Endodermal cell (in vitro differentiated cells): ENCODE measurements at regions not wholly inside any gene's neighbourhood (a gene's known extent, or its start where the extent isn't known, plus 50 kb on each side); places are given as distances from the start of the nearest gene placed in this dataset.
"Not testable (repeated sequence)": the region's sequence is repeated elsewhere in the genome, so short reads cannot be mapped to it uniquely, and the experiment has no call there.

Source experiments
- DNase-seq: peaks from one replicate; pipeline ENCODE4 v3.0.0-alpha.2; 2017
- H3K27ac ChIP-seq: 2 replicates; pipeline ENCODE4 v1.5.1; 2013; ENCODE audit warnings: mild to moderate bottlenecking, low read depth, low read length, moderate library complexity
- H3K27me3 ChIP-seq: 2 replicates; pipeline ENCODE4 v1.6.1; 2013; ENCODE audit warnings: mild to moderate bottlenecking, low read length, moderate library complexity; ENCODE audit not compliant: insufficient read depth, control insufficient read depth, poor library complexity, severe bottlenecking
- H3K36me3 ChIP-seq: 2 replicates; pipeline ENCODE4 v1.7.0; 2013; ENCODE audit warnings: mild to moderate bottlenecking, low read length, moderate library complexity; ENCODE audit not compliant: control insufficient read depth, insufficient read depth
- H3K4me1 ChIP-seq: one replicate; pipeline ENCODE4 v1.7.0; 2013; ENCODE audit warnings: low read length; ENCODE audit not compliant: control insufficient read depth, insufficient read depth
- H3K4me3 ChIP-seq: 2 replicates; pipeline ENCODE4 v1.5.1; 2013; ENCODE audit warnings: mild to moderate bottlenecking, low read length, moderate library complexity
- H3K9ac ChIP-seq: 2 replicates; pipeline ENCODE4 v1.6.1; 2013; ENCODE audit warnings: mild to moderate bottlenecking, low read length, moderate library complexity; ENCODE audit not compliant: poor library complexity, severe bottlenecking; ENCODE audit errors: extremely low read depth
- H3K9me3 ChIP-seq: 2 replicates; pipeline ENCODE4 v1.6.1; 2013; ENCODE audit warnings: mild to moderate bottlenecking, low read length, moderate library complexity; ENCODE audit not compliant: control insufficient read depth
- H3K27ac Mint-ChIP-seq: 2 replicates; pipeline ENCODE4 v1.8.0; 2020; ENCODE audit warnings: mixed read lengths
- H3K27me3 Mint-ChIP-seq: 2 replicates; pipeline ENCODE4 v1.8.0; 2021; ENCODE audit warnings: mild to moderate bottlenecking, mixed read lengths; ENCODE audit not compliant: insufficient read depth
- H3K36me3 Mint-ChIP-seq: 2 replicates; pipeline ENCODE4 v1.8.0; 2020; ENCODE audit warnings: low read depth, mixed read lengths
- H3K4me1 Mint-ChIP-seq: 2 replicates; pipeline ENCODE4 v1.8.0; 2020; ENCODE audit warnings: mixed read lengths
- H3K4me3 Mint-ChIP-seq: 2 replicates; pipeline ENCODE4 v1.8.0; 2020; ENCODE audit warnings: mild to moderate bottlenecking, moderate library complexity, mixed read lengths
- H3K9me3 Mint-ChIP-seq: 2 replicates; pipeline ENCODE4 v1.8.0; 2020; ENCODE audit warnings: mild to moderate bottlenecking, mixed read lengths
- WGBS, 2 experiments: methylation state at CpG; one replicate each; pipeline versions ENCODE4 v1.1.5 to v1.1.7; 2013; ENCODE audit warnings: missing lambda C conversion rate in 2 of 2, mixed read lengths in 1 of 2; ENCODE audit not compliant: insufficient coverage in 1 of 2, insufficient read length in 1 of 2; 5-methylcytosine and 5-hydroxymethylcytosine counted together

DNA sequence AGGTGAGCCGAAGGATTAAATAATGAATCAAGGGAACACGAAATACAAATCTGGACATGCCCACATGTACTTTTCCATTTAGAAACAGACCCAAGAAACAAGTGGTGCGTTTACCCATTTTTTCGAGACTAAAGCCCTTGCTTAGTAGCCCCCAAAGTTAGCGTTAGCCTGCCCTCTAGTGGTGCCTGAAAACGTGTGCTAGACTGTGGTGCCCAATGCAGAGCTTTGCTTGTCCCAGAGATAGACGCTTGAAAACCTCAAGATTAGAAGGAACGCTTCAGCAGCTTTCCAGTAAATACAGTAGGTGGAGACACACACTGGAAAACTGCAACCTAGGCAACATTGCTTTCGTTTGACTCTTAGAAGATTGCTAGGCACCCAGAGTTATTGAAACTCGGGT lies 197.0 kb downstream of the TP53TG3F start:
- not testable (repeated sequence) for H3K4me3 Mint-ChIP-seq, H3K4me3 ChIP-seq, DNase-seq, H3K36me3 ChIP-seq, H3K27ac Mint-ChIP-seq, H3K9me3 Mint-ChIP-seq, H3K4me1 ChIP-seq, H3K36me3 Mint-ChIP-seq, H3K27me3 ChIP-seq, H3K27me3 Mint-ChIP-seq, H3K9ac ChIP-seq, H3K9me3 ChIP-seq, H3K27ac ChIP-seq, H3K4me1 Mint-ChIP-seq
- no CpG with 5 or more reads among the region's 10 CpGs for WGBS, 2 experiments

DNA sequence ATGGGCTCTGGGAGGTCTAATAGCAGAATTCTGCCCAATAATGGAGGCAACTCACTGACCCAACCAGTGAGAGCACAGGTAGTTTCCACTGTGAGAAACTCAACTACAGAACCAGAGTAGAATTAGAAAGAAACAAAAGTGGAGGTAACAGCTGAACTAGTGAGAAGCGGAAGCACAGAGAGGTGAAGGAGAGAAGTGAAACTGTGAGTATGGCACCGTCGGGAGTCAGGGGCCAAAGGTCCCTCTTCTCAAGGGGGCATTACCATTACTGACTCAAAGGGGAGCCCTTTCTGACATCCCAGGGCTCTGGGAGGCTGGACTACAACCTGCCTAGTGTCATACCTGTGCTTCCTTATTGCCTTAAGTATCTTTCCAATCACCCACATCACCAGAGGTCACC lies 198.3 kb downstream of the TP53TG3F start:
- H3K4me3 Mint-ChIP-seq, H3K27ac Mint-ChIP-seq, H3K4me1 ChIP-seq, H3K36me3 Mint-ChIP-seq, H3K27me3 Mint-ChIP-seq, H3K27me3 ChIP-seq, H3K27ac ChIP-seq, DNase-seq, H3K4me3 ChIP-seq, H3K9me3 Mint-ChIP-seq, H3K9ac ChIP-seq, H3K36me3 ChIP-seq, H3K9me3 ChIP-seq, H3K4me1 Mint-ChIP-seq: not testable (repeated sequence)
- no CpG with 5 or more reads among the region's 3 CpGs for WGBS, 2 experiments

DNA sequence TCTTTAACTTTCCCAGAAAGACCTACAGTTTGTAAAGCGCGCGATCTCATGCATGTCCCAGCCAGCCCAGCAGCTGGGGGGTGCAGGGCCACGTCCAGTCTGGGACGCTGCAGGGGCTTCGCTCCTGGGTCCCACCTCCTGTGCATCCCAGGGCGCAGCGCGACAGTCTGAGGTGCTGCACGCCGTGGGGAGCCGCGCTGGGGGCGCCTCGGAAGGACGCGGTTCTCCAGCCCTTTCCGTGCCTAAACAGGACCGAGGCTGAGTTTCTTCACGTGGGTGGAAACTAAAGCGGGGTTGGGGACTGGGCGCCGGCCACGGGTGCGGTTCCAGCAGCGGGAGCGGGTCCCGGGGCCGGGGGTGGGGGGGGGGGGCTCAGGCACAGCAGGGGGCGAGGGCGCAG lies 221.4 kb downstream of the TP53TG3F start:
- not testable (repeated sequence) for H3K4me1 ChIP-seq, H3K4me3 Mint-ChIP-seq, DNase-seq, H3K9me3 ChIP-seq, H3K27ac ChIP-seq, H3K9ac ChIP-seq, H3K27ac Mint-ChIP-seq, H3K27me3 ChIP-seq, H3K36me3 ChIP-seq, H3K27me3 Mint-ChIP-seq, H3K4me3 ChIP-seq, H3K4me1 Mint-ChIP-seq, H3K36me3 Mint-ChIP-seq
- 85% methylated on average over 22 of the region's 31 CpGs; no CpG with 5 or more reads in 1 of the 2 experiments for WGBS, 2 experiments
- H3K9me3 Mint-ChIP-seq: peaks cover 38% of the 10 kb centered on the region

DNA sequence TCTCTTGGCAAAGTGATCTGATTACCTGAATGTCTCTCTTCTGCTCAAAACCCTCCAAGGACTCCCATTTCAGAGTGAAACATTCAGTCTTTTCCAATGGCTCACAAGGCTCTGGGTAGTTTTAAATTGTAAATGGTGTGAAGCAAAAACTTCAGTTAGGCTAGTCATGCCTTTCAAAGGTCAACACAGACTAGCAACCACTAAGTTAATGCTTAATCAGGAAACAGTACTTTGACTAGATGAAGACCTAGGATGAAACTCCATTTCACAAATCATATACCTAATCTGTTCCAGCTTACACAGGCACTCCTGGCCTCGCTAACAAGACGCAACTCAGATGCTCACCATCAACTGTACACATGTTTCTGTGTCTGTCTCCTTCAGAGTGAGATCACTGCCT lies 240.9 kb downstream of the TP53TG3F start:
- not testable (repeated sequence) for H3K4me3 Mint-ChIP-seq, H3K4me1 Mint-ChIP-seq, DNase-seq, H3K36me3 Mint-ChIP-seq, H3K27ac Mint-ChIP-seq, H3K27ac ChIP-seq, H3K4me3 ChIP-seq, H3K4me1 ChIP-seq, H3K9ac ChIP-seq, H3K27me3 Mint-ChIP-seq, H3K36me3 ChIP-seq, H3K27me3 ChIP-seq, H3K9me3 ChIP-seq
- WGBS, 2 experiments: 55 to 90% methylated on average over 2 of the region's 2 CpGs
- peaks cover 35% of the 10 kb centered on the region for H3K9me3 Mint-ChIP-seq

DNA sequence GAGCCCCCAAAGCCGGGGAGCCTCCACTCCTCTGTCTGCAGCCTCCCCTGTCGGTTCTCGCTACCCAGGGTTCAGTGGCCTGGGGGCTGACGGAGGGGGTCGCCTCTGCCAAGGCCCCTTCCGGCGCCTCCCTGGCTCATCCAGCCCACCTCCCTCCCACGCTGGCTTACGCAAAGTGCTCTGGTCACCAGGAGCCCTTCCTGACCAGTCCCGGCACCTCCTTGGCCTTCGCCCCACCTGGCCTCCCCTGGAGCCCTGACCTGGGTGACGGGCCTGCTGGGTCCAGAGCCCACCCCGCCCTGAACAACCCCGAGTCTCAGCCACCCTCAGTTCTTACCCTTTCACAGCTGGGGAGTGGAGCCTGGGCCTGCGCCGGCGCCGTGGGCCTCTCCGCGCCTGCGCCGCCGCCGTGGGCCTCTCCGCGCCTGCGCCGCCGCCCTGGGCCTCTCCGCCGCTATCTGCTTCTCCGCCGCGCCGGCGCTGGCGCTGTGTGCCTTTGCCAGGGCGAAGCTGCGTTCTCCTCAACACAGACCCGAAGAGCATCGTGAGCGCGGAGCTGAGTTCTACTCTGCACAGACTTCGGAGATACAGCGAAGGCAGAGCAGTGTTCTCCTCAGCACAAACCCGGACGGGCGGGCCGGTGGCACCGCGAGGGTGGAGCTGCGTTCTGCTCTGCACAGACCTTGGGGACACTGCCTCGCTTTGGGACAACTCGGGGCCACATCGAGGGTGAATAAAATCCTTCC lies 247.6 kb downstream of the TP53TG3F start:
- not testable (repeated sequence) for H3K4me3 Mint-ChIP-seq, H3K27ac ChIP-seq, H3K4me1 Mint-ChIP-seq, H3K36me3 ChIP-seq, DNase-seq, H3K27me3 Mint-ChIP-seq, H3K36me3 Mint-ChIP-seq, H3K9ac ChIP-seq, H3K4me3 ChIP-seq, H3K9me3 ChIP-seq, H3K4me1 ChIP-seq, H3K27ac Mint-ChIP-seq, H3K27me3 ChIP-seq
- peaks cover 48% of the 10 kb centered on the region for H3K9me3 Mint-ChIP-seq
- WGBS, 2 experiments: 84 to 95% methylated on average over 18 to 47 of the region's 55 CpGs

DNA sequence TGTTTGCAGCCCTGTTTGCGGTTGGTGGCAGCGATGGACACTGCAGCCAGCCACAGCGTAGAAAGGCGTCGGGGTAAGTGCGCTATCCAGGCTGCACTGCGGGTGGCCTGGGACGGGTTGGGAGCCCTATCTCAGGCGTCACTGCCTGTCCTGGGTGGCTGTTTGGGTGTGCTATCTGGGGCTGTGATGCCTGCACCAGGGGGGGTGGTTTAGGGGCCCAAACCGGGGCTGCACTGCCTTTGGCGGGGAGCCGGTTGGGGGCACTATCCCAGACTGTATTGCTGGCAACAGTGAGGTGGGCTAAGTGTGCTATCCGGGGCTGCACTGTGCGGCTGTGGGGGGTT lies 248.2 kb downstream of the TP53TG3F start:
- 74% methylated on average over 13 of the region's 14 CpGs; no CpG with 5 or more reads in 1 of the 2 experiments for WGBS, 2 experiments
- H3K4me1 Mint-ChIP-seq, H3K9ac ChIP-seq, H3K27ac Mint-ChIP-seq, H3K36me3 ChIP-seq, H3K27ac ChIP-seq, H3K4me3 ChIP-seq, H3K27me3 Mint-ChIP-seq, H3K9me3 ChIP-seq, H3K4me3 Mint-ChIP-seq, H3K36me3 Mint-ChIP-seq, H3K27me3 ChIP-seq, DNase-seq, H3K4me1 ChIP-seq: not testable (repeated sequence)
- peaks cover 47% of the 10 kb centered on the region for H3K9me3 Mint-ChIP-seq

DNA sequence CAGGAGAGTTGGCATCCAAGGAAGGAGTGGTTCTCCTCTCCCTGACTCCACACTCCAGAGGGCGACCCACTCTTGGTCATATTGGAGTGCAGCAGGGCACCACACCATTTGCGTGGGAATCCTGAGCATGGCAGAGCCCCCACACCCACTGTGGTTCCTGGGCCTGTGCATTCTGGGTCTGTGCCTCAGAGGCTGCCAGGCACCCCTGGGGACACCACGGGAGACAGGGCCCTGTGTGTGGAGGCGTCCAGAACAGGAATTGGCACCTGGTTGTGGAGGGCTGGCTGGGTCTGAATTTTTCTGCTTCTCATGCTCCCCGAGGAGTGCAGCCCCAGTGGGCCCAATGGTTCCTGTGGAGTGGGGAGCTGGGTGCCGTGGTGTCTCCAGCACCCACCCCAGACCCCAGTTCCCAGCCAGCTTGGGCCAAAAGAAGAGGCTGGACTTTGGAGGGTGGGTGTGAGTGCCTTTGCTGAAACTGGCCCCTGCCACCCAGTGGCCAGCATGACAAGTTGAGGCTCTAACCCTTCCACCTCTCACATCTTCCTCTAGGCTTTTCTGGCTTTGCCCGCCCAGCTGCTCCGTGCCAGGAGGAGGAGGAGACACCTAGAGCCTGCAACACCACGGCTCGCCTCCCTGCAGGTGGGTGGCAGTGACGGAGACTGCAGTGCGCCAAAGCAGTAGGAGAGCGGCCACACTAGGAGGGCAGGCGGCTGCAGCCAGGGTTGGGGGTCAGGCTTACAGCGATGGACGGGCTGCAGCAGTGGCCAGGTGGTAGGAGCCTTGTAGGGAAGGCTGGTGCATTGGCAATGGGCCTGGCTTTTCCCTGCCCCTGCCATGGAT lies 250.7 kb downstream of the TP53TG3F start:
- WGBS, 2 experiments: 80% methylated on average over 16 of the region's 16 CpGs; no CpG with 5 or more reads in 1 of the 2 experiments
- not testable (repeated sequence) for H3K4me1 Mint-ChIP-seq

More for the DNA sequence above, 250.7 kb downstream of the TP53TG3F start:
- not testable (repeated sequence) for H3K4me1 ChIP-seq, H3K4me3 ChIP-seq, H3K9me3 ChIP-seq, H3K27me3 Mint-ChIP-seq, H3K36me3 ChIP-seq, H3K36me3 Mint-ChIP-seq, H3K4me3 Mint-ChIP-seq, H3K27ac Mint-ChIP-seq, H3K27ac ChIP-seq, H3K9ac ChIP-seq, H3K27me3 ChIP-seq, DNase-seq
- H3K9me3 Mint-ChIP-seq: peaks cover 60% of the 10 kb centered on the region
